Erythroblast (primary cell): ENCODE measurements at regions not wholly inside any gene's neighbourhood (a gene's known extent, or its start where the extent isn't known, plus 50 kb on each side); places are given as distances from the start of the nearest gene placed in this dataset.
A peak's percentile ranks its signal among the peaks of the same experiment; 100 is the strongest.

Source experiments
- DNase-seq, 2 experiments: peaks; one replicate each; lab custom pipeline; 2025; lab: John Stamatoyannopoulos, UW
- GATA1 ChIP-seq: IDR thresholded peaks from 2 replicates; pipeline ENCODE4 v1.6.1; 2011; ENCODE audit warnings: low read depth, mild to moderate bottlenecking, control low read depth, low read length, moderate library complexity
- POLR2A ChIP-seq: IDR thresholded peaks from 2 replicates; pipeline ENCODE4 v1.6.1; 2011; ENCODE audit warnings: mild to moderate bottlenecking, low read length

DNA sequence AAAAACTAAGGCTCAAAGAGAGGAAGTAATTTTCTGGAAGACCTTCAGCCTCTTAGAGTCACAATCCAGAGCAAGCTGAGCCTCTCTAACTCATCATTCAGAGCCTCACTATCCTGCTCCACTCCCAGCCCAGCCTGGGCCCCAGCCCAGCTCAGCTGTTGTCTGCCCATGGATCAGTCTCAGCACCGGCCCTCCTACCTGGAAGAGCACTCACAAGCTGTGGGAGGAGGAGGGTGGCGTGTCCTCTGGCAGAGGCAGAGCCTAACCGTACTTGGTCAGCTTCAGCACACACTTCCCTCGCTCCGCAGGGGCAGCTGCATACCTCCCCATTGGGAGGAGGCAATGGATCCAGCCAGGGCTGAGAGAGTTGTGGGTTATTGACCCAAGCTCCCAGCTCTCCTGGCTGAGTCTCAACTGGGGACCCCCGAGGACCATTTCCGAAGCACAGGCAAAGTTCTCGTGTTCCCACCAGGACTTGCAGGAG, 66.7 kb upstream of the GPR26 start:
- no peak for DNase-seq
- no peak for TF ChIP-seq GATA1
- no peak for TF ChIP-seq POLR2A

DNA sequence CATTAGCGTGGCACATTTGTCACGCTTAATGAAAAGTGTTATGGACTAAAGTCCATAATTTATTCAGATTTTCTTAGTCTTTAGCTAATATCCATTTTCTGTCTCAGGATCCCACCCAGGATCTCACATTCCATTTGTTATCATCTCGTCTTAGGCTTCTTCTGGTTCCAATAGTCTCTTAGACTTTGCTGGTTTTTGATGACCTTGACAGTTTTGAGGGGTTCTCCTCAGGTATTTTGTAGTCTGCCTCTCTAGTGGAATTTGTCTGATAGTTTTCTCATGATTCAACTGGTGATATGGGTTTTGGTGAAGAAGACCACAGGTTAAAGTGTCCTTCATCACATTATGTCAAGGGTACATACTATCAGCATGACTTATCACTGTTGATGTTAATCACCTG, 66.0 kb upstream of the GPR26 start:
- TF ChIP-seq POLR2A (no peak), GATA1 (no peak)
- DNase-seq: no peak

DNA sequence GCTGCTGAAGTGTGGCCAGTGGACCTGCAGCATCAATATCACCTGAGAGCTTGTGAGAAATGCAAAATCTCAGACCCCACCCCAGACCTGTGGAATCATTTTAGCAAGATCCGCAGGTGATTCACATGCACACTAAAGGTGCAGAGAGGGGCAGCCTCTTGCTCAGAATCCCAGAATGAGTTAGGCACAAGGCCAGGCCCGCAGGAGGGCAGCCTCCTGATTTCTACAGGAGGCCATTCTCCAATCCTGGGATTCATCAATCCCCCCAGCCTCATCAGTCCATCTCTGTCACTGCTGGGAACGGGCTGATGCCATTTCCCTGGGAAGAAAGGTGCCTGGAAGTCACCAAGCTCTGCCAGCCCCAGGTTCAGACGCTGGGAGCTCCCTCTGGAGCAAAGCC, 63.0 kb upstream of the GPR26 start:
- no peak for DNase-seq
- no peak for TF ChIP-seq POLR2A
- no peak for TF ChIP-seq GATA1

DNA sequence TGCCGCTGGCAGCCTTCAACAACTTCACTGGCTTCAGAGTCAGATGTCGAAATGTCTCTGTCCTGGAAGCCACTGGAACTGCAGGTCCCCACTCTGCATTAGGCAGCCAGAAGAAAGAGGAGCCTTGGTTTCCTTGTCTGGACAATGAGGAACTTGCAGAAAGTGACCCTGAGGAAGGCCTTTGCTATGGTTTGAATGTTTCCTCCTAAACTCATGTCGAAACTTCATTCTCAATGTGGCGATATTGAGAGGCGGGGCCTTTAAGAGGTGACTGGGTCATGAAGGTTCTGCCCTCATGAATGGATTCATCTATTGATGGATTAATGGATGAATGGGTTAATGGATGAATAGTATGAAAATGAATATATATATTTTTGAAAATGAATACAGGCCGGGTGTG, 61.6 kb upstream of the GPR26 start:
- TF ChIP-seq POLR2A: no peak
- TF ChIP-seq GATA1: no peak
- DNase-seq: no peak

DNA sequence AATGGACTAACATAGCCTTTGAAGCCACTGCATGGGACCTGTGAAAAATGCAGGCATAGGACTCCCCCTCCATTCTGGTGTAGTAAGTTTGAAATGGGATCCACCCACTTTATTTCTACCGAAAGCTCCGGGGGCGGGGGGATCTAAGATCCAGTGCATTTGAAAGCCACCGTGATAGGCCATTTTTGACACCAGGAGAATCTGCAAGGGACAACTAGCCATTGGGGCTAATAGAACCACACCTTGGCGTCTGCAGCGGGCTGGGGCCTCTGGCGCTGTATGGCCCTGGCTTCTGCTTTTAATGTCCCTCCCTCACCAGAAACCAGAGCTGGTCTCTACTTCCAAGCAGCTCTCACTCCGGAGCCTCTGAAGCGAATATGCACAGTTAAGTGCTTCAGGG, 60.1 kb upstream of the GPR26 start:
- TF ChIP-seq POLR2A (no peak), GATA1 (no peak)
- no peak for DNase-seq

DNA sequence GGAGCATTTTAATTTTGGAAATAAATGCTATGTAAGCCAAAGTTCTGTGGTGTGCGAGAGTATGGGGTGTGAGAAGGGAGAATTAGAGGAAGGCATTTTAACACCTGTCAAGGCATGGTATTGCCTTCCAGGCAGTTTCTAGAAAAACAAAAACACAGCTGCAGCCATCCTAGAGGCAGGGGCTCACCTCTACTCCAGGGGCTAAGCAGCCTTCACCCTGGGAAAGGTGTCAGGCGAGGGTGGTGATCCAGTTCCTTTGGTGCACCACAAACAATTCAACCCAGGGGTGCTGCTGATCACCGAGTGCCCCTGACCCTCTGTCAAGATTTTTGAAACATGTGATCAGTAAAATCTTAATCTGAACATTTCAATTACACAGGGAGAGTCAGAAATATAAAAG, 59.2 kb upstream of the GPR26 start:
- DNase-seq: no peak
- TF ChIP-seq POLR2A (no peak), GATA1 (no peak)

DNA sequence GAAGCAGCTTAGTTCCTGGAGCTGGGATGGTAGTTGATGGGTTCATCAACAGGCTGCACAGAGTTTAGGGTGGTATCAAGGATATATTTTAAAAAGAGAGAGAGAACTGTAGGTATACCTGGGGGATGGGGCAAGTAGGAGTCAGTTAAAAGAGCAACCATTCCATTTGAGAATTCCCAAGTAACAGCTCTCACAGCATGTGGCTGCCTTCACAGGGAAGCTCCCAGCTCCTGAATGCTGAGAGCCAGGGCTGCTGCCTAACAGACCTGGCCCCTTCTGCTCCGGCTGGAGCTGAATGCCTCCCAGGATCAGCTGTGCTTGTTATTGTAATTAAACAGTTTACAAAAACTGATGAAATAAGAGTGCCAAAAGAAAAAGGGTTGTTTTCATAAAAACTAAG, 58.8 kb upstream of the GPR26 start:
- no peak for DNase-seq
- TF ChIP-seq POLR2A (no peak), GATA1 (no peak)

DNA sequence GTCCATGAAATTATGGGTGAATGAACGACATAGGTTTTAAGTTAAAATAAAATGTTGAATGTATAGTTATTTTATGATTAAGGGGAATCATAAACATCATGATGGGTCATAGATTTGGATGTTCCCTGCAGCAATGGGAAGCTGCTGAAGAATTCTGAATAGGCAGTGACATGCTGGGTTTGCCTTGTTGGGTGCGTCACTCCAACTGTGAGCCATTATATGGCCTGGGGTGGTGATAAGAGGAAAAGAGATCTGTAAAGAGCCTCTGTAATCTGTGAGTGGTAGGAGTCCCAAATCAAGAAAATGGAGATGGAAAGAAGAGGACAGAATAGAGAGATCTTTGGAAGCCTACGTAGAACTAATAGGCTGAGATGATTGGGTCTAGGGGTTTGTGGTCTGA, 58.1 kb upstream of the GPR26 start:
- DNase-seq: no peak

DNA sequence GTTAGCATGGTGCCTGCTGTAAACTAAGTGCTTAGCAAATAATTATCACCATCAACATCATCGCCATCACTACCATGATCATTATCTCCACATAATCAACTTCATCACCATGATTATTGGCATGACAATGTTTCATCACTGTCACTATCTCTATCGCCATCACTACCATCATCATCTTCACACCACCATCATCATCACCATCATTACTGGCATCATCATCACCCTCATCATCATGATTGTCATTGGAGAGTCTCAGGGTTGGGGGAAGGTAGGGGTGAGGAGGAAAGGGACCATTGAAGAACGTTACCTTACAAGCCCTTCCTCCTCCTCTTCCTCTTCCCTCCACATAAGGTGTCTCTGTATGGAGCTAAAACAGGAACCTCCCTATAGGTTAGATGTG, 54.9 kb upstream of the GPR26 start:
- no peak for TF ChIP-seq GATA1
- TF ChIP-seq POLR2A: no peak
- DNase-seq: no peak

More for the DNA sequence above, 58.1 kb upstream of the GPR26 start:
- TF ChIP-seq POLR2A: no peak
- TF ChIP-seq GATA1: no peak

DNA sequence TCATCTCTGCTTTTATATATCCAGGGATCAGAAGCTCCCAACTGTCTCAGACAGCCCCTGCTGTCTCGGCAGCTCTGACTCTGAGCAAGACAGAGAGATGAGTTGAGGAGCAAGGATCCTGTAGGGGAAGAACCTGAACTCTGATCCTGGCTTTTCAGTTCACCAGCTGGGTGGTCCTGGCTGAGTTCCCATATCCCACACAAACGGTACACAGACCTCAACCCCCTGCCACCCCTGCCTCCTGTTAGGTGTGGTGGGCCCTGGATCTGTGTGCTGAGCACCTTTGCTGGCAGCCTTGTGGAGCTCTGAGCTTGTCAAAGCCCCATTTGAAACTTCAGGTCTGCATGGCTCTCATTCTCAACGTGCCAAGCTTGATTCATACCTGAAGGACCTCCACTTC, 54.3 kb upstream of the GPR26 start:
- DNase-seq: no peak
- no peak for TF ChIP-seq POLR2A
- TF ChIP-seq GATA1: no peak

DNA sequence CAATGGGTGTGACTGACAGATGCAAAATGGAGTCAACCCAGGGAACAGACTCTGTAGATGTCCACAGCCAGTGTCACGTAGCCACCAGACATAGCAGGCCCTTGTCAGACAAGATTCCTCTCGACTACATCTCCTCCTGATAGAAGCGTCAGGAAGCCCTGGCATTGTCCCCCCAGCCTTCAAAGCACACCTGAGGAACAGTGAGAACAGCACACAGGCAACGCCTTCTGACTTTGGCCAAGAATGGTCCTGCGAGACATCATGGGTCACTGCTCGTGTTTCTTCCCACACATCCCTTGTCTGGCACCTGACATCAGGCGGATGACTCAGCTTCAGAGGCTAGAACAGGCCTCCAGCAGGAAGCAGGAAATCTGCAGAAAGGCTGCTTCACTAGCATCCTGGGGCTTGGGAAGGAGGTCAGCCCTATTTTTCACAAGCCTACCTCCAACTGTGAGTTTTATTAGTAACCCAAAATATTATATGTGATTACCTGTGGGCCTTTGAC, 52.8 kb upstream of the GPR26 start:
- DNase-seq: no peak
- TF ChIP-seq POLR2A (no peak), GATA1 (no peak)

DNA sequence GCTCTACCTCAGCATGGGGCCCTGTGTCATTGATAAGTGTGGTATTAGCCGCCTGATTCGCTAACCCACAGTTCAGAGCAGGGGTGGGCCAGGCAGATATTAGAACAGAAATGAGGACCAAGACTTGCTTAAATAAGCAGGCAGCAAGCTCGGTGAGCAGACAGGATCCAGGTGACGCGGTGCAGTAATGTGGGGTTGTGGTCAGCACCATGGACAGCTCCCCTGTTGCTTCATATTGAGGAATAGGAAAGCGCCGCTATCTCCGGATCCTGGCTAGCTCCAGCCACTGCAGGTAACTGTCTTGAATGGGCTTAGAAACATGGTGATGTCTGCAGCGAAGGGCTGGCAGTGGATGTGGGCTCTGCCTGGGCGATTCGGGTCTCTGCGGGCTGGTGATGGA, 51.3 kb upstream of the GPR26 start:
- TF ChIP-seq POLR2A (no peak), GATA1 (no peak)
- peak; percentile 49 to 68 for DNase-seq
